Fibroblast of pulmonary artery (primary cell): ENCODE measurements at regions not wholly inside any gene's neighbourhood (a gene's known extent, or its start where the extent isn't known, plus 50 kb on each side); places are given as distances from the start of the nearest gene placed in this dataset.
A peak's percentile ranks its signal among the peaks of the same experiment; 100 is the strongest.

Experiments used
- DNase-seq: peaks from one replicate; pipeline ENCODE4 v3.0.0-alpha.2; 2010; ENCODE audit warnings: low read depth
- H3K4me3 ChIP-seq: replicated peaks from 2 replicates; pipeline ENCODE4 v1.5.1; 2011; ENCODE audit warnings: low read depth, mild to moderate bottlenecking, control low read depth, low read length, moderate library complexity
- CTCF ChIP-seq: IDR thresholded peaks from 2 replicates; pipeline ENCODE4 v1.5.1; 2011; ENCODE audit warnings: mild to moderate bottlenecking, control low read depth, low read length, inconsistent platforms; ENCODE audit errors: missing control alignments

- DNase-seq: no peak
- H3K4me3 ChIP-seq: no peak overlapping the region
- TF ChIP-seq CTCF: no peak
Observed at GRCh38 chr2:146869328-146869727, 975.5 kb upstream of the ACVR2A start.

- no peak overlapping the region for H3K4me3 ChIP-seq
- no peak for DNase-seq
- TF ChIP-seq CTCF: no peak
Observed at GRCh38 chr2:146868051-146868450, 976.8 kb upstream of the ACVR2A start.

- TF ChIP-seq CTCF: no peak
- DNase-seq: no peak
Observed at GRCh38 chr2:146867477-146867986, 977.3 kb upstream of the ACVR2A start.

GRCh38 chr2:146853741-146854444 lies 990.9 kb upstream of the ACVR2A start:
- H3K4me3 ChIP-seq: no peak overlapping the region
- TF ChIP-seq CTCF: no peak
- DNase-seq: peak; percentile 20

More at GRCh38 chr2:146867477-146867986, 977.3 kb upstream of the ACVR2A start:
- no peak overlapping the region for H3K4me3 ChIP-seq

- DNase-seq: no peak
- H3K4me3 ChIP-seq: no peak overlapping the region
- no peak for TF ChIP-seq CTCF
Observed at GRCh38 chr2:146852661-146853060, 992.2 kb upstream of the ACVR2A start.

- no peak for DNase-seq
- no peak for TF ChIP-seq CTCF
- H3K4me3 ChIP-seq: no peak overlapping the region
Observed at GRCh38 chr2:146850746-146851145, 994.1 kb upstream of the ACVR2A start.

GRCh38 chr2:146847846-146848245 lies 997.0 kb upstream of the ACVR2A start:
- H3K4me3 ChIP-seq: no peak overlapping the region
- DNase-seq: no peak
- no peak for TF ChIP-seq CTCF
